ENCODE measurements at regions not wholly inside any gene's neighbourhood (a gene's known extent, or its start where the extent isn't known, plus 50 kb on each side); places are given as distances from the start of the nearest gene placed in this dataset.

DNA sequence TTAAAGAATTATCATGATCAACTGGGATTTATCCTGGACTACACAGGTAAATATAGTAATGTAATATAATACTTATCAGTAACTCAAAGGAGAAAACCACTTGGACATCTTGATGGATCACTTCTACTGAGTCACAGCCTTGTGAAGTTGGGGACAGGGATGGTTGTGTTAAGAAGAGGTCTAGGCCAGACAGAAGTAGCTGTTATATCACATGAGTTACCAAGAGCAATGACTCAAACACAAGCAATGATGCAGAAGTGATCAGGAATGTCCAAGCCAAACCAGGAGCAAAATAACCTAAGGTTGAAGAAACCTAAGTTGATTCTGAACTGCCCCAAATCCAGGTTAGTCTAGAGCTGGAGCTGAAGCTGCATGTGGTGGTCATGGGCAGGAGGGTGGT, 424.5 kb upstream of the DAB1 start:
- DNase-seq: no peak

DNA sequence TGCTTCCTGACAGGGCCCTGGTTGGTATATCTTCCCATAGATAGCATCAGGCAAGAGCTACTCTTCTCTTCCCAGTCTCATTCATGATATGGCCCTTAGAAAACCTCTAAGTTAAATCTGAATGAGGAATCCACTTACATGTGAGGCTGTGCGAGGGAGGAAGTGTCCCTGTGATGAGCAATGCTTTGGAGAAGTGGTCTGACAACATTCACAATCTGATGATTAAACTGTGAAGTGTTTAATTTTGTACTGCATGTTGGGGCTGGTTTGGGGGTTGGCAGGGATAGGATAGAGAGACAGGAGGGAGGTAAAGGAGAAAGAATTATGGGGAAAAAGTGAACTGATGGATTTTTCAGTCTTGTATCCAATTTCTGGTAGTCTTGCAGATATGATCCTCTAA, 421.2 kb upstream of the DAB1 start:
- DNase-seq: no peak

DNA sequence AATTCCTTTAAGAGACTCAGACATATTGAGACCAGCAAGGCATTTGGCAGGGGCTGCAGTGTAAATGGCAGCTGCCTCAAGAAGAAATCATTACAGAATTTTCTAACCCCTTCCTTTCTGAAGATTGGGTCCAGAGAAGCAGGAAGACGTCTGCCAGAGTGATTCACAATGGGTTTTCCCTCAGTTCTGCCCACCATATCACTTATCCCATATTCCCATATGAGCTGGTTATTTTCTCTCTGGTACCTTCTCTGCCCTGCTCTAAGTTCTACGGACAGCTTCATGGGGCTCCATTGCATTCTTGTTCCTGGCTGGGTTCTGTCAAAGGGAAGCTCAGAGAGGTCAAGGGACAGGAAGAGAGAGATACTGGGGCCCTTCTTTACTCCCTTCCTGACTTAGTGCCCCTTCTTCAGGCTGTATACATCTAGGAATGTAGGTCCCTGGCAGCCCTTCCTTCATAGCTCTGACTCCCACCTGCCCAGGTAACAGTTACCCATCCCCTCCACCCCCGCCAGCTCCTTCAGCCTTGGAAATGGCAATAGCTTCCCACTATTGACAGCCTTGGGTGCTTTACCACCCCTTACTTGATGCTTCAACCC, 420.6 kb upstream of the DAB1 start:
- no peak for DNase-seq

DNA sequence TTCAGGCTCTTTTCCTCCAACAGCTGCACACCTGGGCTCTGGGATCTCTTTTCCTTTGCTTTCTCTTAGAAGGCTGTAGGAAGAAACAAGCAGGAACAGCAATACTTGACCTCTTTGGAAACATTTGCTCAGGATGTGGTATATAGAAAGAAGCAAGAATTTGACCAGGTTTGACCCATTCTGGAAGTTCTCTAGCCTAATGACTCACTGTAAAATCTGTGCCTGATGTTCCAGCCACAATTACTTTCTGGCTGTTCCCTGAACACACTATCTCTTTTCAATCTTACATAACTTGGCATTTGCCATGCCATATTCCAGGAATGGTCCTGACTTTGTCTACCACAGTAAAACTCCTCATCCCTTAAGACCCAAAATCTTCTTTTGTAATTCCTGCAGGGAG, 419.9 kb upstream of the DAB1 start:
- no peak for DNase-seq

DNA sequence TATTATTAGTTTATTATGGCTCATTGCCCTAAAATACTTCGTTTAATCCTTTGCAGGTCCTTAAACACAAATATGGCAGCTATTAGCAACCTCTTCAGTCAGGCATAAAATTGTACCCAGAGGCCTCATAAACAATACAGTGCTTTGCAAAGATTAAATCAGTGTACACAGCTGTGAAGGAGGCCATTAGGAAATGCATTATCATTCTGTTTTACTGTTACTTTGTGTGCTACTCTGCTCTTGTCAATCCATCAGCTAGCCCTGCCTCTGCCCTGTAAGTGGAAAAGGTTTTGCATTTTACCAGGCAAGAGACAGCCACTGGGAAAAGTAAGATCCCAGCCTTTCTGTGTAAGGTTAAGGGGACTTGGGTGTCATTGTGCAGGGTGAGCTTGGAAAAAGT, 415.7 kb upstream of the DAB1 start:
- DNase-seq: no peak

DNA sequence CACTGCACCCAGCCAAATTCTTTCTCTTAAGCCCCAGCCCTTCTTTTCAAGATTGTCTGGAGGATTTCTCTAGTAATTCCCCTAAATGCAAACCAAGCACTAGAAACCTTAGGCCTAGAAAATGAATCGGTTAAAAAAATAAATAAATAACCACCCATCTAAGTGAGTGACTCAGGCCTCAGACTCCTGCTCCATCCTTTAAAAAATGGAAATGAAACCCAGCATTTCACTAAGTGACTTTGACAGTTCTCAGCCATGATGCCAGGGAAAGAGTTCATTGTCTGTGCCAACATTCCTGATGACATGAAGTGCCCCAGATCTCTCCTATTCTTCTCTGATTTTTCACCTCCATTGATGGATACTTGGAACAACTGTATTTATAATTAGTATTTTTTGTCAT, 415.2 kb upstream of the DAB1 start:
- DNase-seq: no peak

DNA sequence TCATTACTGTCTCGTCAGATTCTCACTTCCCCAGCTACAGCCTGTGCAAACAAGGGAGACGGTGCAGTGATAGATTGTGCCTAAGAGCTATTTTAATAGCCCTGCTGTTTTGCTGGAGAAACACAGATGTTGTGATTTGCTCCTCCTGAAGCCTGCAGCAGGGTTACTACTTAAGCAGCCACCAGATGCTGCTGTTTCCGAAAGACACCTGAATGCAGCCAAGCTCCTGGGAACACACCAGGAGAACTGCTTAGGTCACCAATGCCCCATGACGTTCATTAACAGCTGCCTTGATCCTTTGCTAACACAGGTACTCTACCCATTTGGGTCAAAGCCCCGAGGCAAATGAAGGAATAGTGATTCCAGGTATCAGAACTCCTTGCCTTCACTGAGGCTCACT, 411.8 kb upstream of the DAB1 start:
- no peak for DNase-seq

DNA sequence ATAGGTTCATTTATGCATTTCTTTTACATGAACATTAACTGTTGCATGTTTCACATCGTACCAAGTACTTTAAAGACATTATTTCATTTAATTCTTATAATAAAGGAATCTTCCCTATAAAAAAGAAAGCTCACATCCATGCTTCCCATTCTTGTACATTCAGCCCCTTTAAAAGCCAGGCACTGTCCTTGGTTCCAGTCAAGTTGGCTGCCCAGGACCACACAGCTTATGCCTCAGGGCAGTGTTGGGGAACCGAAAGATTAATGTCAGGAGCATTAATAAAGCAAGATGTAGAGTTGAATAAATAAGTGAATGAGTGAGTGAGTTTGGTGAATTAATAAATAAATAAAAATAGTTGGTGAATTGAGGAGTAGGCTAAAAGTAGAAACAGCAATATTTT, 409.4 kb upstream of the DAB1 start:
- DNase-seq: no peak

DNA sequence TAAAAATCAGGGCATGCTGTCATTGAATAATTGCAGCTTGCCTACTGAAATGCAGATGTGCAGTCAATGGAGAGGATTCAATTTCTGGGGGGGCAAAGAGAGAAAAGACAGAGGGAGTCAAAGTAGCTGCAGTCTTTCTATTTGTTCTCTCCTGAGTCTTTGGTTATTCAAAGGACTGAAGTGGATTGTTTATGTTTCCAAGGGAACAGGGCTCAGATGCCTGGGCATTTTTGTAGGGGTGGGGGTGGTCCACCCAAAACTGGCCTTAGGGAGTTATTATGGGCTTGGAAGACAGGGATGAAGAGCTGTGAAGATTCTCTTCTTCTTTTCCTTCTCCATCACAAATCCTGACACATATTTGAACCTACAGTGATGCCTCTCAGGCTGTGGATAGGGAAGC, 408.8 kb upstream of the DAB1 start:
- DNase-seq: no peak

DNA sequence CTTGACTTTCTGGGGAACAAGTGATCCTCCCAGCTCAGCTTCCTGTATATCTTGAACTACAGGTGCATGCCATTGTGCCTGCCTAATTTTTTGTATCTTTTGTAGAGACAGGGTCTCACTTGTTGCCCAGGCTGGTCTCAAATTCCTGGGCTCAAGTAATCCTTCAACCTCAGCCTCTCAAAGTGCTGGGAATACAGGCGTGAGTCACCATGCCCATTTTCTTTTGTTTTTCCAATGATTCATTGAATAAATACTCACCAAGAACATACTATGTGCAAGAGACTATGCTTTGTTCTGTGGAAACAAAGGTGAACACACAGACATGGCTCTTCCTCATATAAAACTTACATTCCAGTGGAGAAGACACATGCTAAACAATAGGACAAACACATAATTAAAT, 407.8 kb upstream of the DAB1 start:
- no peak for DNase-seq

DNA sequence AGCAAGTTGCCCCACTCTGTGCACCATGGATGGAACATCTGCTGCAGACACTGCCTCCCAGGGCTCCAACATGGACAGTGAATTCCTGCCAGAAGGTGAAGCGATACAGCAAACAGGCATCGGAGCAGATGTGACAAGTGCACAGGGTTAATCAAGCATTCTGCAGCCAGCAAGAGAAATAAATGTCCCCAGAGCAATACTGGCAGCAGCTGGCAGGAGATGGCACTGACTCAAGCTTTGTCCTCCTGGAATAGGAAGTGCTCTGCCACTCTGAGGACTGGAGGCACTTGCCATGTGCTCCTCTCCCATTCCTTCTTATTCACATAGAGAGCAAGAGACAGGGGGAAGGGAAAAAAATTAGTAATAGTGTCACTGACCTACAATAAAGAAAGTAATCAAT, 402.7 kb upstream of the DAB1 start:
- DNase-seq: no peak

DNA sequence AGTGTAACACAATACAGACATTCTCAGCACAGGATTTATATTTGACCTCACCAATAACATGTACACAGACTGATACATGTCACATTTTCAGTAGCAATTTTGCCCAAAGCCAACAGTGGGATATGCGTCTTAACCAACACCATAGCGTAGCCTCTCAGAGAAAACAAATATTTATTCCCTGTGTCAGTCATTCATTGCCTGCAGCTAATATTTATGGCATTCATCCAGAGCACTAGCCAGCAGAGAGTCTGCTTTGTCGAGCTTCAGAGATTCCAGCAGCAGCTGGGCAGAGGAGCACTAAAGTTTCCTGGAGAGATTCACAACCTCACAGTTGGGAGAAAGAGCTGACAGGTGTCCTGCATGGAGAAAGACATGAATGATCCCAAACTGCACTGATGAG, 400.7 kb upstream of the DAB1 start:
- DNase-seq: no peak

DNA sequence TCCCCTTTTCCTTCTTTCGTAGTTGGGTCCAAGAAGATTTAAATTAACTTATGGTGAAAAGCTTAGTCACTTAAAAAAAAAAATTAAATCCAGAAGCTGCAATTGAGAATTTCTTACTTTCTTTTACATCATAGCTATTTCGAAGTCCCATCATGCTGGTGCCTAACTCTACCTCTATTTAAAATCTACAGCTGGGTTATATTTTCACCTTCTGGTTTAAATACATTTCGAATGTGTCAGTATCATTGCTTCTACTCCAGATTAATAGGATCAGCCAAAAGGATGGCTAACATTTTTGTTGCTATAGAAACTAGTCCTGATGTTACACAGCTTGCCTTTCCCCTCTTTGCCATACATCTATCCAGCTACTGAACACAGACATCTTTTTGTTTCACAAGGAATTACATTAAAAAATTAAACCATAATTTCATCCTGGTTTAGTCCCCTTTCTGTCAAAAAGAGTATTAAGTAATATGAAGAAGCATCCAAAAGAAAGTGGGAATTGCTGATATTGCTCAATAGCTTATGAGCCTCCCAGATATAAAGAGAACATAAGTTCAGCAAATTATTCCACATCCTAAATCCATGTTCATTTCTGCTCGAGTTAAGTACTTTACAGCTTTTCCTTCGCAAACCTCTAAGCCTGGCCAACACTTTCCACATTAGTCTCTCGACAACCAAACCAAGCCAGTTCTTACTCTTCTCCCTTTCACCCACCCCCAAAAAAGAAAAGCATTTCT, 396.7 kb upstream of the DAB1 start:
- no peak for DNase-seq

DNA sequence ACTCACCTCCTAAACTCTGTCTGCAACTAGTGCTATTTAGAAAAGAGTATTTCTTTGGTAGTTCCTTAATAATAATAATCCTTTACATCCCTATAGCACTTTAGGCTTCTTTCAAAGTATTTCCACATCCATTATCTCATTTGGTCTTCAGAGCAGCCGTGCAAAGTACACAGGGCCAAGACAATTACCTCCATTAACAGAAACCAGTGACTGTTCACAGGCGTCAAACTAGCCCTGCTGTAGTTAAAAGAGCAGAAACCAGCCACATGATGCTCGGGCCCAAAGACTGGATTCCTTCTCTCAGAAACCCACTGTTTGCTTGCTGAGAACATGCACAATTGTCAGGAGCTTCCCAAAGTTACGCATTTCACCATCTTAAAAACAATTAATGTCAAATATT, 396.0 kb upstream of the DAB1 start:
- no peak for DNase-seq

DNA sequence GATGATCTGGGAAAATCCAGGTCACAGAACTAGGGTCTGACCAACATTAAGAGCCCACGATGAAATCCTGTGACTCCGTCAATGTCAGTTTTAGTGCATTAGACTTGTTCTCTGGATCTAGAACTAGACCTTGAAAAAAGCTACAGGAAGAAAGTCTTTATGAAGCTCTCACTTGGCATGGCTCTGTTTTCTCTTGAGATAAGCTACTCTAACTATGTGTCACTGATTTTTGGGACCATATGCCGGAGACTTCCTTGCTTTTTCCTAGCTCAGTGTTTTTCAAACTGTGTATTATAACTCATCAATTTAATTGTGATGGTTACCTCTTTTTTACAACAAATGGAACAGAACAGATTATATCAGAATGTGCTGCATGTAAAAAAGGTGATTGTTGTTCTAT, 379.7 kb upstream of the DAB1 start:
- no peak for DNase-seq

DNA sequence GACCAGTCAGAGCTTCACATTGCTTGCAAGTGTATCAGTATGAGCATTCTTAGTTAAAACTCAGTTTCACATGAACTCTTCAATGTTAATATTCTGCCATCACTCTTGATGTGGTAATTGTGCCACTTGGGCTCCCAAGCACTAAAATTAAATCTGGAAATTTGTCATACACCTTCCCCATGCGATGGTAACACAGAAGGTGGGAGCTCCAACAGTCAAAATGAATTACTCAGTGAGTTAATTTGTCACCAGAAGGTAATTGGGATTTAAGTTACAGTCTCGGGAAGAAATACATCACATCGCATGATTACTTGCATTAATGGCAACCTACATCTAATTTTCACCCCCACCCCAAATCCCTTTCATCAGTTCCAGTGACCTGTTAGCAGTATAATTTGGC, 376.5 kb upstream of the DAB1 start:
- DNase-seq: no peak

DNA sequence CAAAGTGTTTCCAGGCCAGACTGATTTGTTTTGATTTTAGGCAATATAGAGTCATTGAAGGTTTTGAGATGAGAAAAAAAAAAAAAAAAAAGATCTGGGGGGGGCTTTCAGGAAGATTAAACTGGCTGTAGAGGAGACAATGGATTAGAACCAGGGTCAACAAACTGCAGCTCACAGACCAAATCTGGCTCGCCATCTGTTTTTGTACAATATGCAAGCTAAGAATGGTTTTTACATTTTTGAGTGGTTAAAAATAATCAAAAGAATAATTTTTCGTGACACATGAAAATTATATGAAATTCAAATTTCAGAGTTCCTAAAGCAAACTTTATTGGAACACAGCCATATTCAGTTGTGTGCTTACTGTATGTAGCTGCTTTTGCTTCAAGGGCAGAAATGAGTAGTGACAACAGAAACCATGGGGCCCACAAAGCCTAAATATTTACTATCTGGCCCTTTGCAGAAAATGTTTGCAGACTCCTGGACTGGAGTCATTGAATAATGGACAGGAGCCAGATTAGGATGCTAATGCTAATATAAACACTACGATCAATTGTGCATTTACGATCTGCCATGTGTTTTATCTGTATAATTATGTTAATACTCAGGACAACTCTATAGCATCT, 375.7 kb upstream of the DAB1 start:
- DNase-seq: no peak

DNA sequence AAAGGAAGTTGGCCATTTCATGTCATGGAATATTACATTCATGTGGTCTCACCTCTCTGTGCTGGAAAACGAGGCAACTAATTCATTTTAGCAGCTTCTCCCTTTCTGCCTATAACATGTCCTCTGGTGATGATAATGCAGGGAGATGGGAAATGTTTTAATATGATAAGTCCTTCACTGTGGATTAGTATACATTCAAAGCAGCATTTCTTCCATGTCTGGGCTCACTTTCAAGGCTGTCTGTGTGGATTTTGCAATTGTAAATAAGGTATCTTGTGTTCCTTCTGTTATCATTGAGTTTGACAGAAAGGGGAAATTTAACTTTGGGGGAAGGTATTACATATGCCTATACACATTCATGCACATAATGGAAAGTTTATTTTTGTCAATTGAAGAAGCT, 374.7 kb upstream of the DAB1 start:
- DNase-seq: no peak

DNA sequence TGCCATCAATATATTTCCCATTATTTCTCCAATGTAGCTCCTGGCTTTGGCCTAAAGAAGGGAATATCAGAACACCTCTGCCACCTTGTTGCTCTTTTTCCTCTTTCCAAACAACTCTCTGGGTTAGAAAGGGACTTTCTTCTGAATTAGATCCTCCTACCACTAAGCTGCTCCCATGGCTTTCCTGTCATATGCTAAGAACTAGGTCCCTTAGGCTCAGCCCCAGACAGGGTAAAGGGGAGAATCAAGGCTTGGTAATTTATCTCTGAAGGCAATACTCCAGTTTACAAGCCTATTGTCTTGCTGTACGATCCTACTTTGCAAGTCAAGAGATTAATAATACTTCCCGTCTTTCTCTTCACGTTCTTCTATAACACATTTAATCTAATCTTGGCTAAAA, 373.2 kb upstream of the DAB1 start:
- no peak for DNase-seq

DNA sequence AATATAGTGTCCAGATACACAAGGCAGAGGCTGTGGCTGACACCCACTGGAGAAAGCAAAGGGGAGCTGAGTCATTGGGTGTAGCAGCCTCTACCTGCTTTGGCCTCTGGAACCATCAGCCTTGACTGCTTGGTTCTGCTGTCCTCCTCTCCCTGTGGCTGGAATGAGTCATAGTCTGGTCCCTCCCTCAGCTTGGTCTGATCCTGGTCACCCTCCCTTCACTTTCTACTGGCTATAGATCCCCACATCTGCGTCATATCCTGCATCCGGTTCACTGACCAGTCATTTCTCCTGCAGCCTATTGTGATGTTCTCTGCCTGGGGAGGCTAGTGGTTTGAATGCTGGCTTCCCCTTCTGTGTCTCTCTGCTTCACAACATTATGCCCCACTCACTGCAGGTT, 372.8 kb upstream of the DAB1 start:
- no peak for DNase-seq

DNA sequence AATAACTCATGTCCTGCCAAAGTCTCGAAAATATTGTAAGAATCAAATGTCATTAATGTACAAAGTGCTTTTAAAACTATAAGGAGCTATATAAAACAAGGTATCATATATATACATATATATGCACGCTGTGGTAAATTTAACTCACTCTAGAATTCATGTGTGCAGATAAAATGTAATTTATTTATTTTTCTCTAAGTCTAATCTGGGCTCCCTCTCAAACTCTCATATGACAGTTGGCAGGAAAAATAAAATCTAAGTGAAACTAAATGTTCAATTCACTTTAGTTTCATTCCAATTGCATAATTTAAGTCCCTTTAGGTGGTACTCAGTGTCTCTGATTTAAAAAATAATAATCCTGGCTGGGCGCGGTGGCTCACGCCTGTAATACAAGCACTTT, 372.0 kb upstream of the DAB1 start:
- no peak for DNase-seq

DNA sequence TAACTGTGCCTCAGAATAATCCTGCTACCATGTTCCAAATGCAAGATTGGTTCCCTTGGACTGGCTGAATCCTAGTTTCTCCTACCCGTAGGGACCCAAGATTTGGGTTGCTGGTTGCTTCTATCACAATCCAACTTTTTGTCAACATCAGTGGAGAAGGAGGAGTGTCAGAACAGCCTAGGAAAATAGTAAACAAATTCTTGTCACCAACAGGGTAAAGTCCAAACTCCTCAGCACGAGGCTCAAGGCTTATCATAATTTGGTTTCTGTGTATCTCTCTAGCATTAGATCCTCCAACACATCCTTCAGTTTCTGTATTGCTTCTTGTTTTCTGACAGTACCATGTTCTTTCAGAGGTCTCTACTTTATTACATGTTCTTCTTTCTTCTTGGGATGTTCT, 370.2 kb upstream of the DAB1 start:
- no peak for DNase-seq

DNA sequence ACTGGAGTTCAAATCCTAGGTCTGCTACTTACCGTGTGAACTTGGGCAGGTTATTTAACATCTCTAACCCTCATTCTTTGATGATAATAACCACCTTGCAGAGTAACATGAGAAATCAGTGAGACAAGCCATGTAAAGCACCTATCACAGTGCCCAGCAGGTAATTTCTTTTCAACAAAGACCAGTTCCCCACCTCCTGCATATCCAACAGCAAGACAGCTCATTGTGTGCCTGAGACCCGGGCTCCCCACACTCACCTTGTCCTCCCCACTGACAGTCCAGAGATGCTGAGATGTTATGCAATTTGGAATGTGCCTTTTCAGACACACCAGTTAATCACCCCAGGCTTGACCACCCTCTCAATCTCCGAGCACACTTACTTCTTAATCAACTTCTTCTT, 367.6 kb upstream of the DAB1 start:
- DNase-seq: no peak

DNA sequence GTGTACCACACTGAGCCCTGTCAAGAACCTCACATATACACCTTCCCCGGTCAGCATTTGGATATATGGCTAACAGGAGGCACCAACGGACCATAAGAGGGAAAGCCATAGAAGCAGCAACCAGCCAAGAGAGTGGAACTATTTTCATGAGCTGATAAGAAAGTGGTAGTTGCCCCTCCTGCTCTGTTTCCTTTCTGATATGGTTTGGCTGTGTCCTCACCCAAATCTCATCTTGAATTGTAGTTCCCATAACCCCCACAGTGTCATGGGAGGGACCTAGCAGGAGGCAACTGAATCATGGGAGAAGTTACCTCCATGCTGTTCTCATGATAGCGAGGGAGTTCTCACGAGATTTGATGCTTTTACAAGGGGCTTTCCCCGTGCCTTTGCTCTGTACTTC, 366.1 kb upstream of the DAB1 start:
- DNase-seq: no peak

DNA sequence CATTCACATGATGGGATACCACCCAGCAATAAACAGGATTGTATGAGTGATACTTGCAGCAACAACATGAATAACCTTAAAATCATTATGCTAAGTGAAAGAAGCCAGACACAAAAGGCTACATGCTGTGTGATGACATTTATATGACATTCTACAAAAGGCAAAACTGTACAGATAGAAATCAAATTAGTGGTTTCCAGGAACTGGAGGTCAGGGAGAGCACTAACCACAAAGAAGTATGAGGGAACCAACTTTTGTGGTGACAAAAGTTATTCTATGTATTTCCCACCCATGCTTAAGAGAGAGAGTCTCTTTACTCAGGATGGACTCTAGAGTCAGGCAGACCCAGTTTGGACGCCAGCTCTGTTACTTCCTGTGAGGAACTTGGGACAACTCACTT, 364.5 kb upstream of the DAB1 start:
- DNase-seq: no peak
